IMR-90 (cell line): ENCODE measurements at regions not wholly inside any gene's neighbourhood (a gene's known extent, or its start where the extent isn't known, plus 50 kb on each side); places are given as distances from the start of the nearest gene placed in this dataset.

Experiments
- ATAC-seq: fragments of 200-7000 bp; cut with Tn5 transposase; 2 replicates; pipeline ENCODE4 v1.9.1; 2020; ENCODE audit warnings: low read depth, mild to moderate bottlenecking, moderate library complexity
- BruUV-seq: library from RNA; stranded (reverse); fragments of 400-500 nt; replicated peaks from 2 replicates; lab custom pipeline; 2021; lab: Mats Ljungman, UMichigan
- CTCF ChIA-PET: fragments of 300-600 bp; formaldehyde crosslinking; extraction: SDS; loops from one replicate; lab custom pipeline; 2021; ENCODE audit warnings: antibody characterized with exemption; lab: Yijun Ruan, JAX
- POLR2A ChIA-PET: fragments of 300-600 bp; sonication (Branson Sonifier 250); formaldehyde crosslinking; loops from one replicate; lab custom pipeline; 2022; ENCODE audit warnings: antibody characterized with exemption; ENCODE audit not compliant: unreplicated experiment; lab: Charles Lee
- DNase-seq: peaks from one replicate; pipeline ENCODE4 v3.0.0; 2013
- H2AFZ ChIP-seq: replicated peaks from 2 replicates; pipeline ENCODE3; 2013; ENCODE audit warnings: low read length, mild to moderate bottlenecking; ENCODE audit not compliant: poor library complexity
- H2AK5ac ChIP-seq: 2 replicates; pipeline ENCODE4 v1.6.1; 2013; ENCODE audit warnings: low read depth, low read length, inconsistent platforms
- H2AK9ac ChIP-seq: replicated peaks from 2 replicates; pipeline ENCODE3; 2013; ENCODE audit warnings: mild to moderate bottlenecking, low read depth, low read length, moderate library complexity; ENCODE audit not compliant: poor library complexity
- H2BK120ac ChIP-seq: 2 replicates; pipeline ENCODE4 v1.6.1; 2013; ENCODE audit warnings: low read depth, low read length, inconsistent platforms
- H2BK15ac ChIP-seq: 3 replicates; pipeline ENCODE4 v1.6.1; 2013; ENCODE audit warnings: low read depth, low read length, inconsistent platforms
- H2BK20ac ChIP-seq: 2 replicates; pipeline ENCODE4 v1.6.1; 2013; ENCODE audit warnings: low read depth, mild to moderate bottlenecking, inconsistent platforms, low read length, moderate library complexity
- H2BK5ac ChIP-seq: 2 replicates; pipeline ENCODE4 v1.6.1; 2013; ENCODE audit warnings: mild to moderate bottlenecking, low read depth, low read length, inconsistent platforms; ENCODE audit not compliant: poor library complexity, severe bottlenecking
- H3K14ac ChIP-seq: replicated peaks from 2 replicates; pipeline ENCODE4 v1.6.1; 2013; ENCODE audit warnings: low read depth, low read length, inconsistent platforms
- H3K18ac ChIP-seq: 2 replicates; pipeline ENCODE4 v1.6.1; 2013; ENCODE audit warnings: low read depth, low read length, control low read depth
- H3K23ac ChIP-seq: 2 replicates; pipeline ENCODE4 v1.6.1; 2013; ENCODE audit warnings: low read depth, low read length, inconsistent platforms
- H3K27ac ChIP-seq: 2 replicates; pipeline ENCODE4 v1.5.1; 2013; ENCODE audit warnings: mild to moderate bottlenecking, control low read depth, low read length; ENCODE audit not compliant: insufficient read depth
- H3K27me3 ChIP-seq: 2 replicates; pipeline ENCODE4 v1.6.1; 2013; ENCODE audit warnings: low read length; ENCODE audit not compliant: control insufficient read depth, insufficient read depth
- H3K36me3 ChIP-seq: 2 replicates; pipeline ENCODE4 v1.6.1; 2013; ENCODE audit warnings: low read length, mixed read lengths; ENCODE audit not compliant: control insufficient read depth, insufficient read depth
- H3K4ac ChIP-seq: 2 replicates; pipeline ENCODE4 v1.6.1; 2013; ENCODE audit warnings: low read depth, low read length, inconsistent platforms
- H3K4me1 ChIP-seq: 2 replicates; pipeline ENCODE4 v1.6.1; 2013; ENCODE audit warnings: low read length, mixed read lengths; ENCODE audit not compliant: control insufficient read depth, insufficient read depth
- H3K4me2 ChIP-seq: 2 replicates; pipeline ENCODE4 v1.6.1; 2013; ENCODE audit warnings: low read depth, mild to moderate bottlenecking, control low read depth, low read length, moderate library complexity
- H3K4me3 ChIP-seq: 2 replicates; pipeline ENCODE4 v1.5.1; 2013; ENCODE audit warnings: low read depth, mild to moderate bottlenecking, control low read depth, low read length, moderate library complexity; ENCODE audit not compliant: insufficient read depth
- H3K56ac ChIP-seq: 2 replicates; pipeline ENCODE4 v1.6.1; 2013; ENCODE audit warnings: low read length, inconsistent platforms; ENCODE audit not compliant: insufficient read depth; ENCODE audit errors: extremely low read depth
- H3K79me1 ChIP-seq, 2 experiments: 2 replicates each; pipeline ENCODE4 v1.6.1; 2013; ENCODE audit warnings: low read length in 2 of 2, inconsistent platforms in 1 of 2, low read depth in 1 of 2
- H3K9ac ChIP-seq: 2 replicates; pipeline ENCODE4 v1.6.1; 2013; ENCODE audit warnings: low read depth, low read length, control low read depth
- H3K9me1 ChIP-seq: 2 replicates; pipeline ENCODE4 v1.6.1; 2013; ENCODE audit warnings: low read length, inconsistent platforms; ENCODE audit not compliant: insufficient read depth
- H3K9me3 ChIP-seq: 2 replicates; pipeline ENCODE4 v1.6.1; 2013; ENCODE audit warnings: low read length; ENCODE audit not compliant: control insufficient read depth, insufficient read depth
- H4K20me1 ChIP-seq: 2 replicates; pipeline ENCODE4 v1.6.1; 2013; ENCODE audit warnings: low read length, inconsistent platforms; ENCODE audit not compliant: insufficient read depth
- H4K5ac ChIP-seq: 2 replicates; pipeline ENCODE4 v1.6.1; 2013; ENCODE audit warnings: mild to moderate bottlenecking, low read depth, low read length, control low read depth
- H4K8ac ChIP-seq, 2 experiments: 2 replicates each; pipeline ENCODE4 v1.6.1; 2013; ENCODE audit warnings: low read depth in 2 of 2, low read length in 2 of 2, control low read depth in 1 of 2, inconsistent platforms in 1 of 2
- H4K91ac ChIP-seq: 2 replicates; pipeline ENCODE4 v1.6.1; 2013; ENCODE audit warnings: low read depth, low read length, inconsistent platforms; ENCODE audit not compliant: insufficient read depth
- BHLHE40 ChIP-seq: fragments of 150-350 bp; IDR thresholded peaks from 2 replicates; pipeline ENCODE4 v1.6.1; 2016; ENCODE audit warnings: mild to moderate bottlenecking, low read depth, low read length
- CEBPB ChIP-seq: IDR thresholded peaks from 2 replicates; pipeline ENCODE4 v1.6.1; 2012; ENCODE audit warnings: low read depth, low read length, improper control_type of control experiment
- CHD1 ChIP-seq: IDR thresholded peaks from 2 replicates; pipeline ENCODE4 v1.6.1; 2012; ENCODE audit warnings: low read depth, low read length, improper control_type of control experiment
- CTCF ChIP-seq: conservative IDR thresholded peaks from 2 replicates; pipeline ENCODE4 v1.5.1; 2012; ENCODE audit warnings: mild to moderate bottlenecking, low read depth, low read length, improper control_type of control experiment
- ELK1 ChIP-seq: fragments of 150-350 bp; IDR thresholded peaks from 2 replicates; pipeline ENCODE4 v1.6.1; 2016; ENCODE audit warnings: low read depth, mild to moderate bottlenecking, low read length, moderate library complexity, borderline replicate concordance
- MAFK ChIP-seq: IDR thresholded peaks from 2 replicates; pipeline ENCODE4 v1.6.1; 2012; ENCODE audit warnings: low read depth, low read length, improper control_type of control experiment
- MAZ ChIP-seq: IDR thresholded peaks from 2 replicates; pipeline ENCODE4 v1.6.1; 2012; ENCODE audit warnings: low read depth, mild to moderate bottlenecking, low read length, improper control_type of control experiment, moderate library complexity, borderline replicate concordance
- MXI1 ChIP-seq: IDR thresholded peaks from 2 replicates; pipeline ENCODE4 v1.6.1; 2012; ENCODE audit warnings: low read depth, mild to moderate bottlenecking, low read length, moderate library complexity, borderline replicate concordance
- NFE2L2 ChIP-seq: fragments of 150-350 bp; IDR thresholded peaks from 2 replicates; pipeline ENCODE4 v1.6.1; 2016; ENCODE audit warnings: low read depth, mild to moderate bottlenecking, low read length
- POLR2A ChIP-seq: IDR thresholded peaks from 2 replicates; pipeline ENCODE4 v1.6.1; 2012; ENCODE audit warnings: mild to moderate bottlenecking, low read depth, low read length
- RAD21 ChIP-seq: IDR thresholded peaks from 2 replicates; pipeline ENCODE4 v1.6.1; 2012; ENCODE audit warnings: low read length, improper control_type of control experiment
- RCOR1 ChIP-seq: IDR thresholded peaks from 2 replicates; pipeline ENCODE4 v1.6.1; 2012; ENCODE audit warnings: mild to moderate bottlenecking, low read length, improper control_type of control experiment; ENCODE audit not compliant: insufficient replicate concordance
- RFX5 ChIP-seq: IDR thresholded peaks from 2 replicates; pipeline ENCODE4 v1.8.0; 2012; ENCODE audit warnings: low read depth, mild to moderate bottlenecking, low read length, moderate library complexity
- SMC3 ChIP-seq: fragments of 150-350 bp; IDR thresholded peaks from 2 replicates; pipeline ENCODE4 v1.6.1; 2016; ENCODE audit warnings: low read depth, mild to moderate bottlenecking, antibody characterized with exemption, low read length, moderate library complexity
- USF2 ChIP-seq: fragments of 150-350 bp; IDR thresholded peaks from 2 replicates; pipeline ENCODE4 v1.6.1; 2017; ENCODE audit warnings: mild to moderate bottlenecking, antibody characterized with exemption, low read length, low read depth
- WGBS, 2 experiments: methylation state at CpG; one replicate each; pipeline versions ENCODE4 v1.1.5 to v1.1.7; 2013; ENCODE audit warnings: missing lambda C conversion rate in 2 of 2; ENCODE audit not compliant: insufficient read length in 1 of 2; ENCODE audit errors: extremely low coverage in 2 of 2; 5-methylcytosine and 5-hydroxymethylcytosine counted together
- dilution Hi-C: fragments of 300-500 bp; cut with HindIII; formaldehyde crosslinking; loops from one replicate; pipeline ENCODE4 v1.14.3; 2018; ENCODE audit warnings: low sequenced_read_pairs; ENCODE audit not compliant: unreplicated experiment
- in situ Hi-C: fragments of 300-500 bp; cut with MboI; formaldehyde crosslinking; loops from 3 replicates; pipeline ENCODE4 v1.14.3; 2019; ENCODE audit warnings: low sequenced_read_pairs, inconsistent platforms, mixed read lengths
- intact Hi-C: fragments of 100-400 bp; cut with micrococcal nuclease; formaldehyde crosslinking; loops from 2 replicates; pipeline ENCODE4 v1.10.0; 2022

GRCh38 chr3:80439490-80439889, 671.7 kb upstream of the ROBO1 start:
- no peak overlapping the region for H3K23ac ChIP-seq
- H3K4ac ChIP-seq, result no peak overlapping the region
- no peak overlapping the region for H4K91ac ChIP-seq
- H2BK120ac ChIP-seq, result no peak overlapping the region
- no peak overlapping the region for H3K9ac ChIP-seq
- ATAC-seq, result no peak
- CTCF ChIA-PET, result no interaction called here
- TF ChIP-seq CEBPB, result no peak
- no peak for TF ChIP-seq CTCF
- no peak for TF ChIP-seq NFE2L2
- TF ChIP-seq CHD1, result no peak
- TF ChIP-seq ELK1, result no peak
- TF ChIP-seq MXI1, result no peak
- TF ChIP-seq RCOR1, result no peak
- TF ChIP-seq RFX5, result no peak
- no peak for TF ChIP-seq MAZ
- no peak for TF ChIP-seq SMC3
- no peak for TF ChIP-seq BHLHE40
- TF ChIP-seq POLR2A, result no peak
- no peak for TF ChIP-seq RAD21
- no peak for TF ChIP-seq USF2
- no peak for TF ChIP-seq MAFK
- H2BK20ac ChIP-seq, result no peak overlapping the region
- H3K18ac ChIP-seq, result no peak overlapping the region
- no peaks in the 10 kb centered on the region for H3K27me3 ChIP-seq
- no peak overlapping the region for H4K8ac ChIP-seq
- H4K20me1 ChIP-seq, result no peaks in the 10 kb centered on the region
- H3K4me2 ChIP-seq, result no peak overlapping the region
- no peak overlapping the region for H2AK5ac ChIP-seq
- H3K36me3 ChIP-seq, result no peaks in the 10 kb centered on the region
- no peak overlapping the region for H2AK9ac ChIP-seq
- H3K9me3 ChIP-seq, result peaks cover 4% of the 10 kb centered on the region; the same call in 1 of the 2 replicates
- POLR2A ChIA-PET, result no interaction called here
- no peak overlapping the region for H3K56ac ChIP-seq
- no peak overlapping the region for H3K27ac ChIP-seq
- H3K9me1 ChIP-seq, result no peaks in the 10 kb centered on the region
- H3K14ac ChIP-seq, result no peak overlapping the region
- dilution Hi-C loops, result no loop called here
- no TSS peak for BruUV-seq
- WGBS, 2 experiments, result no CpG with 5 or more reads among the region's 4 CpGs
- DNase-seq, result no peak
- in situ Hi-C loops, result no loop called here
- no peak overlapping the region for H4K5ac ChIP-seq
- no peak overlapping the region for H3K4me3 ChIP-seq
- no peak overlapping the region for H2BK15ac ChIP-seq
- H2AFZ ChIP-seq, result no peak overlapping the region
- no peak overlapping the region for H2BK5ac ChIP-seq
- no peaks in the 10 kb centered on the region for H3K4me1 ChIP-seq
- no peaks in the 10 kb centered on the region for H3K79me1 ChIP-seq
- intact Hi-C loops, result no loop called here
